Fibroblast of pulmonary artery (primary cell): ENCODE measurements at regions not wholly inside any gene's neighbourhood (a gene's known extent, or its start where the extent isn't known, plus 50 kb on each side); places are given as distances from the start of the nearest gene placed in this dataset.

Source experiments
- DNase-seq: peaks from one replicate; pipeline ENCODE4 v3.0.0-alpha.2; 2010; ENCODE audit warnings: low read depth
- H3K4me3 ChIP-seq: replicated peaks from 2 replicates; pipeline ENCODE4 v1.5.1; 2011; ENCODE audit warnings: low read depth, mild to moderate bottlenecking, control low read depth, low read length, moderate library complexity
- CTCF ChIP-seq: IDR thresholded peaks from 2 replicates; pipeline ENCODE4 v1.5.1; 2011; ENCODE audit warnings: mild to moderate bottlenecking, control low read depth, low read length, inconsistent platforms; ENCODE audit errors: missing control alignments

- no peak for DNase-seq
- no peak for TF ChIP-seq CTCF
- no peak overlapping the region for H3K4me3 ChIP-seq
These were observed 64.5 kb upstream of the ZNF423 start for GRCh38 chr16:49920397-49920796.

GRCh38 chr16:49921106-49921505 lies 65.2 kb upstream of the ZNF423 start:
- no peak for DNase-seq
- no peak for TF ChIP-seq CTCF
- no peak overlapping the region for H3K4me3 ChIP-seq

GRCh38 chr16:49921791-49922456 lies 66.0 kb upstream of the ZNF423 start:
- TF ChIP-seq CTCF: peak; percentile 73
- H3K4me3 ChIP-seq: no peak overlapping the region
- peak; percentile 62 for DNase-seq

- DNase-seq: no peak
- TF ChIP-seq CTCF: no peak
- H3K4me3 ChIP-seq: no peak overlapping the region
These were observed 67.5 kb upstream of the ZNF423 start for GRCh38 chr16:49923411-49923810.

- no peak for TF ChIP-seq CTCF
- DNase-seq: no peak
- no peak overlapping the region for H3K4me3 ChIP-seq
These were observed 68.2 kb upstream of the ZNF423 start for GRCh38 chr16:49924078-49924477.

- TF ChIP-seq CTCF: no peak
- DNase-seq: no peak
- no peak overlapping the region for H3K4me3 ChIP-seq
These were observed 71.0 kb upstream of the ZNF423 start for GRCh38 chr16:49926941-49927340.

GRCh38 chr16:49928176-49929041 lies 72.5 kb upstream of the ZNF423 start:
- DNase-seq: no peak
- no peak for TF ChIP-seq CTCF
- H3K4me3 ChIP-seq: no peak overlapping the region
